Dedifferentiated amniotic fluid mesenchymal stem cell (primary cell): ENCODE measurements at regions not wholly inside any gene's neighbourhood (a gene's known extent, or its start where the extent isn't known, plus 50 kb on each side); places are given as distances from the start of the nearest gene placed in this dataset.

Experiments
- DNase-seq: peaks from one replicate; pipeline ENCODE4 v3.0.0-alpha.2; 2016; ENCODE audit errors: extremely low spot score

DNA sequence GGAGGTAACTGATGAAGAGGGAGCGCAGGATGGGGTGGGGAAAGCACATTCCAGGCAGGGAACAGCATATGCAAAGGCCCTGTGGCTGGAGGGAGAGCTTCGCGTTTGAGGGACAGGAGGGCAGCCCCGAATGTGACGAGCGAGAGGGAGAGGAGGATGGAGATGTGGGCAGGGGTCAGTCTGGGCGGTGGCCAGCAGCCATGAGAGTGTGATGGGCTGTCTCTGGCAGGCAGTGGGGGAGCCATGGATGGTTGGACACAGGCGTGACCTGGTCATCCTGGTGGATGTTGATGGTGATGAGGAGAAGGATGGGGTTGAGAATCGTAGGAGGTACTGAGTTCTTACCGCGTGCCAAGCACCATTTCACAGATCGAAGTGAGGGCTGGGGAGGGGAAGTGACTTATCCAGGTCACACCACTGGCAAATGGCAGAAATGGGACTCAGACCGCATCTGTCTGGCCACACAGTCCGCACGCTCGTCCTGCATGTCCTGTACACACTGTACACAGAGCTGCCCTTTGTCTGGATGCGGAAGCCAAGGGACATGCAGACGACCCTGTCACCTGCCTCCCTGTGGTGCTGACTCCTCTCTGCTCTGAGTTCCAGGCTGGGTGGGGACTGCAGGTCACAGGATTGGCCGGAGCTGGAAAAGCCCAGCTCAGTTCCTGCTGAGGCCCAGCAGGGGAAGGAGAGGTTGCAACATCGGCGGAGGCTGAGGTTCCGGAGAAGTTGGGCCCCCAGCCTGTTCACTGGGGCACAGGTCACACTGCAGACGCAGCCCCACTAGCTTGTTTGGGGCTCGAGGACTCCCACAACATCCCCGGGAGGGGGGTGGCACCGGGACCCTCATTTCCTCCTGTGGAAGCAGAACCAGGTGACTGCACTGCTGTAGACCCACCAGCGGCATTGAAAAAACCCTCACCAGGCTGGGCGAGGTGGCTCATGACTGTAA, 165.6 kb upstream of the IER5L start:
- no peak for DNase-seq

- no peak for DNase-seq
Observed at GRCh38 chr9:129342591-129343423, 164.7 kb upstream of the IER5L start.

DNA sequence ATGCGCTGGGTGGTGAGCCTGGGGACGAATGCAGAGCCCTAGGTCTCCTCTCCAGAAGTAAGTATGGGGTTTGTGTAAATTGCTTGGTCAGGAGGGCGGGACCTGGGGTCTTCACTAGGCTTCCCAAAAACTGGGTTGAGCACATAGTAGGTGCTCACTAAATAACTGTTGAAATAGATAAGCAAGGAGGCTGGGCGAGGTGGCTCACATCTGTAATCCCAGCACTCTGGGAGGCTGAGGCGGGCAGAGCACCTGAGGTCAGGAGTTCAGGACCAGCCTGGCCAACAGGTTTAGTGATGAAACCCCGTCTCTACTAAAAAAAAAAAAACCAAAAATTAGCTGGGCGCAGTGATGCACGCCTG, 163.9 kb upstream of the IER5L start:
- no peak for DNase-seq

DNA sequence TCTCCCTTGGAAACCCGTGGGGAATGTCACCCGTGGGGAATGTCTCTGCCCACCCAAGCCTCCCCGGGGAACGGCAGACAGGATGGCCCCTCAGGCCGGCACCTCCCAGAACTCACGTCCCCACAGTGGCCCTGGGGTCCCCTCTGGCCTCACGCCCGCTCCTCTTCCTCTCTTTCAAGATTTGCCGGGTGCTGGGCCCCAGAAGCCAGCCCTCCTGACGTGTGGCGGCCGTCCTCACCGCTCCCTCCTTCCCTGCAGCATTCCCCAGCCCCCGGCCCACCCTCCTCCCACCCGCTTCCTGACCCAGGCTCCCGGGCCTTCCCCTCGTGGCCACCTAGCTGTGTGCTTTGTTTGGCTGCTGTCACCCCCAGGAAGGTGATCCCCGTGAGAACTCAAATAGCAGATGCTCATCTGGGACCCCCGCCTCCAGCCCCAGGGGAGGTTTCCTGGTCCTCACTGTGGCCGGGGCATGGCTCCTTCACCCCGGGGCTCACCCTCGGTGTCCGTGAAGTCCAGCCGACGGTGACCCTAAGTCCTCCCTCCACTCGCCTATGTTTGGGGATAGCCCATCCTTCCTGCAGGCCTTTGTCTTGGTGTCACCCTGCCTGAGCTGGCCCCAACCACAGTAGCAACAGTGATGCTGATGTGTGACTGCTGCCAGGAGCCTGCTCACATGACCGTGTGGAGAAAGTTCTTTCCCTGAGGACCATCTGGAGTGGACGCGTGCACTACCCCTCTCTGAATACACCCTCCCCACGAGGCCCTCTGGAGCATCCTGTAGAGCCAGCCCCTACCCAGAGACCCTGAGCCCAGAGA, 163.3 kb upstream of the IER5L start:
- no peak for DNase-seq

DNA sequence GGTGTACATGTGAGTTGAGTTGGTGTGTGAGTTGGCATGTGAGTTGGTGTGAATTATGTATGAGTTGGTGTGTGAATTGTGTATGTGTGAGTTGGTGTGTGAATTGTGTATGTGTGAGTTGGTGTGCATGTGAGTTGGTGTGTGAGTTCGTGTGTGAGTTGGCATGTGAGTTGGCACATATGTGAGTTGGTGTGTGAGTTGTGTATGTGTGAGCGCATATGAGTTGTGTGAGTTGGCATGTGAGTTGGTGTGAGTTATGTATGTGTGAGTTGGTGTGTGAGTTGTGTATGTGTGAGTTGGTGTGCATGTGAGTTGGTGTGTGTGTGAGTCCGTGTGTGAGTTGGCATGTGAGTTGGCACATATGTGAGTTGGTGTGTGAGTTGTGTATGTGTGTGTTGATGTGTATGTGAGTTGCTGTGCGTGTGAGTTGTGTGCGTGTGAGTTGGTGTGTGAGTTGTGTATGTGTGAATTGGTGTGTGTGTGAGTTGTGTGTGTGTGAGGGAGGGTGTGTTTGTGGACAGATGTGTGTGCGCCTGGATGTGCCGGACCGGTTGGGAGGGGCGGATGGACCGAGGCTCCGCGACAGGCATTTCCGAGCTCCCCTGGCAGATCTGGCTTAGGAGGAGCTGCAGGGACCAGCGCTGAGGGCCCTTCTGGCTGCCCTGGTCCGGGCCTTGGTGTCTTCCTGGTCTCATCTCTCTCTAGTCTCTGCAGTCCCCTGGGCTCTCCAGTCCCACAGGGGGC, 162.5 kb upstream of the IER5L start:
- no peak for DNase-seq

DNA sequence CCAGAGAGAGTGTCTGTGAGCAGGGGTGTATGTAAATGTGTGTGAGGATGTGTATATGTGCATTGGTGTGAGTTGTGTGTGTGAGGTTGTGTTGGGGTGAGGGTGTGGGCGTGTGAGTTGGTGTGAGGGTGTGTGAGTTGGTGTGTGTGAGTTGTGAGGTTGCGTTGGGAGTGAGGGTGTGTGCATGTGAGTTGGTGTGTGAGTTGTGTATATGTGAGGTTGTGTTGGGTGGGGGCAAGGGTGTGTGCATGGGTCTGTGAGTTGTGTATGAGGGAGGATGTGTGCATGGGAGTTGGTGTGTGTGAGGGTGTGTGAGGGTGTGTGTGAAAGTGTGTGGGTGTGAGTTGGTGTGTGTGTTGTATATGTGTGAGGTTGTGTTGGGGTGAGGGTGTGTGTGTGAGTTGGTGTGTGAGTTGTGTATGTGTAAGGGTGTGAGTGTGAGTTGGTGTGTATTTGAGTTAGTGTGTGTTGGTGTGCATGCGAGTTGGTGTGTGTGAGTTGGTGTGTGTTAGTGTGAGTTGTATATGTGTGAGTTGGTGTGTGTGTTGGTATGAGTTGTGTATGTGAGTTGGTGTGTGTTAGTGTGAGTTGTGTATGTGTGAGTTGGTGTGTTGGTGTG, 161.6 kb upstream of the IER5L start:
- DNase-seq = no peak

- DNase-seq = no peak
Observed at GRCh38 chr9:129338724-129339430, 160.8 kb upstream of the IER5L start.

DNA sequence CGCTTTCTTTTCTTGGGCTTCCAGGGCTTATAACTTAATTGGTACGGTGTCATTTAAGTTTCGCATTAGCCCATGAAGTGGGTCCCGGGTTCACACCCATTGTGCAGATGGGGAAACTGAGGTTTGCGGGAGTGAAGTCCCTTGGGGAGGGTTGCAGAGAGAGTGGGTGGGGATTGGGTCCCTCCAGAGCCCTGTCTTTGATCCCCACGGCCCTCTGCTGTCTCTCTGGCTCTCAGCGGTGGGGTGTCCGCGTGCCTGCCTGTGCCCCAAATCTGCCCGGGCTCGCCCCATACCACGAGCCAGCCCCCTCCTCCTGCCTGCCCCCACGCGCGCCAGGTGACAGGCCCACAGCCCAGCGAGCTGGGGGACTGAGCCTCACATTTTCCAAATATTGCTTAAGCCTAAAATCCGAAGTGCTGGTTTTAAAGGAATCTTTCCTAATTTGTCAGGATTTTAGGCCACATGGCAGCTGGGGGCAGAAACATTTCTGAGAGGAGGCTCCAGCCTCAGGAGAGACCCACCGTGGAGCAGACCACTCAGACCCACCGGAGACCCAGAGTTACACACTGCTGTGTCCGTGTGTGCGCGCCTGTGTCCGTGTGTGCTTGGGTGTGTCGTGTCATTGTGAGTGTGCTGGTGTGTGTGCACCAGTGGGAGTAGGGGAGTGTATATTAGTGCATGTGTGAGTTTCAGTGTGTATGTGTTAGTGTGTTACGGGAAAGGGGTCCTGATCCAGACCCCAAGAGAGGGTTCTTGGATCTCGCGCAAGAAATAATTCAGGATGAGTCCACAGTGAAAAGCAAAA, 159.5 kb upstream of the IER5L start:
- no peak for DNase-seq

DNA sequence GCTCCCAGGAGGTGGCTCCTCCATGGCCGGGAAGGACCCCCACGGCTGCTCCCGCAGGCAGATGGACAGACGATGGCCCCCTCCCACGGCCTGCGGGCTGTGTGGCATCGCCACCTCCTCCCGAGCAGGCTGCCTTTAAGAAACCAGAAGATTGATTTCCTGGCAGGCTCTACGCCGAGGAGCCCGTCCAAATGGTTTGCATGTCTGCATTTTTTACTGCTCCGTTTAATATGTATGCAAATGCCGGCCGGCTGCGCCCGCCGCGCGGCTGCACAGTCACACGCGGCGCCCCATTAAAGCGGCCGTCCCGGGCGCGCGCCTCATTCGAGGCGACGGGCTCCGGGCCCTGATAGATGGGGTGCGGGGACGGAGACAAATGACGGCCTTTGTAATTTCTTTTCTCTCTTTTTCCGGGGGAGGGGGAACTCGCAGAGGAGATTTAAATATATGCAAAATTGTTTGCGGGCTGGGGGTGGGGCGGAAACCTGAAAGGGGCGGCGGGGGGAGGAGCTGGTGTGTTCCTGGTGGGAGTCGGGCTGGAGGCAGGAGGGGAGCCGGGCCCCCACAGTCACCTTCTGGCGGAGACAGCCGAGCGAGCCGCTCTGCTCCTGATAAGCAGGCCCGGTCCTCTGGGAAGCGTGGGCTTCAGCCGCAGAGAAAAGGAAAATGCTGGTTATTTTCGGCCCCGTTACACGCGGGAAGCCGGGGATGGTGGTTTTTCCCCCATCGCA, 158.7 kb upstream of the IER5L start:
- peak; percentile 30 for DNase-seq

DNA sequence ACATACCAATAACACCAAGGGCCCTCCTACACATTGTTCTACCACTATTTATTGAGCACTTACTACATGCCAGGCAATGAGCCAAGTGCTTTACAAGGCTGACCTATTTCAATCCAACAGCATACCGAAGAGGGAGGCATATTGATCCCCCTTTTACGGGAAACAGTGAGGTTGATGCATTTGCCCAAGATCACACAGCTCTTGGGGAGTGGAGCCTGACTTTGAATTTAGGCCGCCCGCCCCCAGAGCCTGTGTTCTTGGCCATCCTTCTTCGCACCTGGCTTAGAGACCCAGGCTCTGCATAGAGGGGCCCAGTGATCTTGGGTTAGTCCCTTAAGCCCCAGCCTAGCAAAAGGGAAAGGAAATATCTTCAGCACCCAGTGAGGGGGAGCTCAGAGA, 158.1 kb upstream of the IER5L start:
- no peak for DNase-seq

DNA sequence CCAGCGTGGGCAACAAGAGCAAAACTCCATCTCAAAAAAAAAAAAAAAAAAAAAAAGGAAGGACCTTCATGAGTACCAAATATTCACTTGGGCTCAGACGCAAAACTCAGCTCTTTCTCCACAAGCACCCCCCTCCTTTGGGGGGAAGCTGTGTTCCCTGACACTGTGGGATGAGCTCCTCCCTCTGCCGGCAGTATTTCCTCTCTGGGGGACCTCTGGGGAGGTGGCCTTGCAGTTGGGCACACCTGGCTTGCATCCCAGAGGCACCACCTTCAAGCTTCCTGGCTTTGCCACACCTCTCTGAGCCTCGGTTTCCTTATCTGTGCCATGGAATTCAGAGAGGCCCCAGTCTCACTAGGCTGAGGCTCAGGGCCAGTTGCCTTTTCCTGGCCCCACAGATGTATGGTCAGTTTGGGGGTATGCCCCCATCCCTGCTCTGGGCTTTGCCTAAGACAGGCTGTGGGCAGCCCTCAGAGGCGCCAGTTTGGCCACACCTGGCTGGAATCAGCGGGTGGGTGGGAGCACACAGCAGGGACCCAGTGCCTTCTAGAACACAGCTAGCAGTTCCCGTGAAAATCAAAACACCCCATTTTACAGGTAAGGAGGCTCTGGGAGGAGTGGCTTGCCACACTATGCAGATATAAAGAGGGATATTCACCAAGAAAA, 157.5 kb upstream of the IER5L start:
- DNase-seq = no peak

- peak; percentile 92 for DNase-seq
Observed at GRCh38 chr9:129334105-129334935, 156.3 kb upstream of the IER5L start.

GRCh38 chr9:129333617-129334104, 155.6 kb upstream of the IER5L start:
- DNase-seq = no peak

GRCh38 chr9:129332581-129332980, 154.5 kb upstream of the IER5L start:
- DNase-seq = no peak

GRCh38 chr9:129331772-129332500, 153.9 kb upstream of the IER5L start:
- no peak for DNase-seq

DNA sequence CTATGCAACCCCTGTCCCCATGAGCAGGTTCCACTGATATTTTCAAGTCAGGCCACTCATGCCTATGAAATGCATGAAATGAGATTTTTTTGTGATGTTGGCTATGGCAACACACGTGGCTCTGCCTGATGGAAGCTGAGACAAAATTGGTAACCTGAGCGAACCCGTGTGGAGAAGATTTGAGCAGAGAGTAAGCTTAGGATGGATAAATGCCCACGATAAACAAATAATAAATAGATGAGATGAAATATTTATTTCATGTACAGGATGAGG, 153.4 kb upstream of the IER5L start:
- DNase-seq = no peak
